NCI-H460 (cell line): ENCODE measurements at regions not wholly inside any gene's neighbourhood (a gene's known extent, or its start where the extent isn't known, plus 50 kb on each side); places are given as distances from the start of the nearest gene placed in this dataset.
"Not testable (repeated sequence)": the region's sequence is repeated elsewhere in the genome, so short reads cannot be mapped to it uniquely, and the experiment has no call there.

Source experiments
- DNase-seq: peaks from one replicate; pipeline ENCODE4 v3.0.0-alpha.2; 2016; ENCODE audit warnings: low read depth; ENCODE audit errors: extremely low read depth
- small RNA-seq, 2 experiments: library from RNA; depleted of rRNA; stranded (forward); fragments of <200 nt; gene quantifications; one replicate each; pipeline ENCODE3, GENCODE V24; 2014

- DNase-seq: not testable (repeated sequence)
Observed at GRCh38 chr1:120240181-120240580, 63.9 kb upstream of the SEC22B start.

- not testable (repeated sequence) for DNase-seq
Observed at GRCh38 chr1:120239351-120239750, 63.0 kb upstream of the SEC22B start.

GRCh38 chr1:120238867-120239266 is 62.5 kb upstream of the SEC22B start:
- DNase-seq: not testable (repeated sequence)

DNA sequence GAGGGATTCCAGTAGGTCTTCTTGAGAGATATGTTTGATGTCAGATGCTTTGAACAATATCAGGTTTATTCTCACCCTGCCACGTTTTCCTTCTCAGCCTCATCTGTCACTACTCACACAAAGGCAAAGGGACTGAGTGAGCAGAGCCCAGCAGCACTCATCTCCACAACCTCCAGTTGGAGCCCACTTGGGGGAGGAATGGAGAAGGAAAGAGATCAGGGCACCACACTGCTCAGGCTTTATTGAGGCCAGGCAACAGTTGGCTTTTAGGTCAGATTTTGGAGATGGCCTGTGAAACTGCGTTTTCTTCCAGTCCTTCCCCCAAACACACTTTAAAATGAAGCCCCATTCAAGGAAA is 57.3 kb upstream of the SEC22B start:
- not testable (repeated sequence) for DNase-seq

DNA sequence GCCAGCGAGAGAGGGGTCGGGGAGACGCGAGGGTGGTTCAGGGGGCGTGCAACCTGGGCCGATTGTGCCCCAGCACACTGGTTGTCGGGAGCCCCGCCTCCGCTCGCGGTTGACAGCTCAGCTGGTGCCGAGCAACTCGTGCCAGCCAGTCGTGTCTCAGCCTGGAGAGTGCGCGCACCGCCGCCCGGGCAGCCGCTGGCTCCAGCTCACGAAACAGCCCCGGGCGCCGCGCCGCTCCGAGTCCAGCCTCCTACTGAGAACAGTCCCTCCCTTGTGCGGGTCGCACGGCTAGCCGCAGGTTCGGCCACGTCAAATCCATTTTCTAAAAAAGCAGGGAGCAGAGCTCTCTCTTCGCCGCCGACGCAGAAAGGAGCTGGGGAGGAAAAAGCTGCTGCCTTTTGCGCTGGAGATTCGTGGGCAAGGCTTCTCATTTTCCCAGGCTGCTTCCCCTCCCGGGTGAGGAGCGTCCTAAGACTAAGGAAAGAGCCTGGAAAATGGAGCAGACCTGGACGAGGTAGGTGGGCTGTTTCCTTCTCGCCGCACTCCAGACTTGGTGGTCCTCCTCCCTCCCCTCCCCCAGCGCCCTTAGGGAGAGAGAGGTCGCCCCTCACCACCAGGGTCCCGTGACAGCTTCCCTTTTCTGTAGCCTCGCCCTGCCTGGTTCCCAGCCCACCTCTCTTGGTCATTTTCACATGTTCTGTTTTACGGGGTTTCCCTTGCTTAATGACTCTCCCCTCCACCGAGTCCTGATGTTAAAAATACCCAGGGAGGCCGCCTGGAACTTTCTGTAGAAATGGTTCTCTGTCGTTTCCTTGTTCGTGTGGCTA is 56.7 kb upstream of the SEC22B start:
- not testable (repeated sequence) for DNase-seq

DNA sequence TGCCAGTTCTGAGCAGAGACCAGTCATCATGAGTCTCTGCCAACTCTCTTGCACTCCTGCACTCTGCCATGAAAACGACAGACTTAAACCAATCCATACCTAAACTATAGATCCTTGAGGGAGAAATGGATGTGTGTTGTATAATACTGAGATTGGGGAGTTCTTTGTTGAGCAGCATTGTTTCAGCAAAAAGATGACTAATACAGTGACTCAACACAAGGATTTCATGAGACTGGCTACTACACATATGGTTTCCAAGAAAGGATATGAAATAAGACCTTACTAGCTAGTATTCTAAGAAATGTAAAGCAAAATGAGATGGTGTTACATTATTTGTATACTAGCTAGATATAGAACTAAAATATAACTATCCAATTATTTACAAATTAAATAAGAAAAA is 53.5 kb upstream of the SEC22B start:
- not testable (repeated sequence) for DNase-seq

Small RNA genes lying in the stretch of these regions (small RNA-seq; reads per million reads assigned to genes)
- 0.44 to 6.2 reads per million in 2 experiments for gene RF00003
